Esophagus squamous epithelium (tissue), 5 donors: ENCODE measurements at regions not wholly inside any gene's neighbourhood (a gene's known extent, or its start where the extent isn't known, plus 50 kb on each side); places are given as distances from the start of the nearest gene placed in this dataset.
A peak's percentile ranks its signal among the peaks of the same experiment; 100 is the strongest.

Experiments used
- DNase-seq: peaks from one replicate; lab custom pipeline; 2025; lab: John Stamatoyannopoulos, UW
- H3K27ac ChIP-seq, 4 donors: fragments of 200-600 bp; sonication (generic); one replicate each; pipeline ENCODE4 v1.5.1; 2016 to 2019; ENCODE audit warnings: mild to moderate bottlenecking in 1 of 4
- H3K27me3 ChIP-seq, 4 donors: fragments of 200-600 bp; sonication (generic); 1 replicate in 3 of 4; 2 replicates in 1 of 4; pipeline versions ENCODE4 v1.5.1 to v1.6.0; 2017 to 2021; ENCODE audit warnings: antibody characterized with exemption in 1 of 4
- H3K36me3 ChIP-seq, 3 donors: fragments of 200-600 bp; sonication (generic); one replicate each; pipeline ENCODE4 v1.5.1; 2016 to 2019
- H3K4me1 ChIP-seq, 3 donors: fragments of 200-600 bp; sonication (generic); one replicate each; pipeline ENCODE4 v1.5.1; 2017 to 2019
- H3K4me3 ChIP-seq, 4 donors: fragments of 200-600 bp; sonication (generic); 1 replicate in 3 of 4; 2 replicates in 1 of 4; pipeline ENCODE4 v1.5.1; 2016 to 2019; ENCODE audit warnings: mild to moderate bottlenecking in 2 of 4, moderate library complexity in 1 of 4
- H3K9me3 ChIP-seq, 3 donors: fragments of 200-600 bp; sonication (generic); one replicate each; pipeline ENCODE4 v1.5.1; 2016 to 2019
- POLR2A ChIP-seq, 4 donors: fragments of 450-650 bp; IDR thresholded peaks; one replicate each; pipeline ENCODE4 v1.6.1; 2017; ENCODE audit warnings: antibody characterized with exemption in 4 of 4, mild to moderate bottlenecking in 4 of 4, moderate library complexity in 3 of 4
- WGBS, 2 donors: methylation state at CpG; one replicate each; pipeline ENCODE4 v1.1.5; 2018; 5-methylcytosine and 5-hydroxymethylcytosine counted together
- intact Hi-C: fragments of 100-400 bp; cut with DNase I; formaldehyde crosslinking; loops from one replicate; pipeline ENCODE4 v1.15.0; 2022
- TF ChIP-seq, protein P1 (sequence below), 6 experiments: fragments of 450-650 bp in 4 of 6; fragments of 200-600 bp in 2 of 6; sonication (generic) in 2 of 6; IDR thresholded peaks; one replicate each; pipeline ENCODE4 v1.5.1; 2016 to 2019; ENCODE audit warnings: antibody characterized with exemption in 6 of 6, mild to moderate bottlenecking in 4 of 6, moderate library complexity in 4 of 6
- donor health status: DM: yes; HTN: yes; CAD: no.

GRCh38 chr13:38415233-38415632 is 65.6 kb downstream of the UFM1 start:
- Histone ChIP-seq H3K4me3 (no peak overlapping the region), H3K27me3 (no peaks in the 10 kb centered on the region), H3K36me3 (no peaks in the 10 kb centered on the region), H3K4me1 (no peaks in the 10 kb centered on the region), H3K27ac (no peak overlapping the region), H3K9me3 (no peaks in the 10 kb centered on the region)
- TF ChIP-seq, protein P1, sequence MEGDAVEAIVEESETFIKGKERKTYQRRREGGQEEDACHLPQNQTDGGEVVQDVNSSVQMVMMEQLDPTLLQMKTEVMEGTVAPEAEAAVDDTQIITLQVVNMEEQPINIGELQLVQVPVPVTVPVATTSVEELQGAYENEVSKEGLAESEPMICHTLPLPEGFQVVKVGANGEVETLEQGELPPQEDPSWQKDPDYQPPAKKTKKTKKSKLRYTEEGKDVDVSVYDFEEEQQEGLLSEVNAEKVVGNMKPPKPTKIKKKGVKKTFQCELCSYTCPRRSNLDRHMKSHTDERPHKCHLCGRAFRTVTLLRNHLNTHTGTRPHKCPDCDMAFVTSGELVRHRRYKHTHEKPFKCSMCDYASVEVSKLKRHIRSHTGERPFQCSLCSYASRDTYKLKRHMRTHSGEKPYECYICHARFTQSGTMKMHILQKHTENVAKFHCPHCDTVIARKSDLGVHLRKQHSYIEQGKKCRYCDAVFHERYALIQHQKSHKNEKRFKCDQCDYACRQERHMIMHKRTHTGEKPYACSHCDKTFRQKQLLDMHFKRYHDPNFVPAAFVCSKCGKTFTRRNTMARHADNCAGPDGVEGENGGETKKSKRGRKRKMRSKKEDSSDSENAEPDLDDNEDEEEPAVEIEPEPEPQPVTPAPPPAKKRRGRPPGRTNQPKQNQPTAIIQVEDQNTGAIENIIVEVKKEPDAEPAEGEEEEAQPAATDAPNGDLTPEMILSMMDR (IDR thresholded peaks at IDR 0.05): no peak
- TF ChIP-seq POLR2A (IDR thresholded peaks at IDR 0.05): no peak
- WGBS, 2 donors: 31 to 52% methylated on average over 5 of the region's 5 CpGs
- DNase-seq: no peak
- intact Hi-C loops: no loop called here

DNA sequence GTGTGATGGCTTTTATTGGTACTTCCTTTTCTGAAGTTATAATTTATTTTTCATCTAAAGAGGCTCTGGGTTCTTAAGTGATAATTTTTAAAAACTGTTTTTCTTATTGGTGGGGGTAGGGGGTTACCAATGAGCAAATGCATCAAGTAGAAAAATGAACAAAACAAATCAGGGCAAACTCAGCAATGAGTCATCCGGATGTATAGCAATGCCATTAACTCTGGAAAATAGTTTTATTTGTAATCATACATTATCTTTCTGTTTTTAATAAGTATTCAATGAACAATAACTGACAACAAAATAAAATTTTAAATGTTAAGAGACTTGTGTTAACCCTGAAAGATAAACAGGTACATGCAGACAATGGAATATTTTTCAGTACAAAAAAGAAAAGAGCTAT is 67.6 kb downstream of the UFM1 start:
- Histone ChIP-seq H3K27ac (no peak overlapping the region), H3K9me3 (no peaks in the 10 kb centered on the region), H3K36me3 (no peaks in the 10 kb centered on the region), H3K4me1 (no peaks in the 10 kb centered on the region), H3K4me3 (no peak overlapping the region), H3K27me3 (no peaks in the 10 kb centered on the region)
- TF ChIP-seq, protein P1 (IDR thresholded peaks at IDR 0.05): no peak
- TF ChIP-seq POLR2A (IDR thresholded peaks at IDR 0.05): no peak
- intact Hi-C loops: no loop called here
- no peak for DNase-seq
- 75 to 83% methylated on average over 1 of the region's 1 CpG for WGBS, 2 donors

GRCh38 chr13:38417727-38418126 is 68.1 kb downstream of the UFM1 start:
- Histone ChIP-seq H3K27me3 (no peaks in the 10 kb centered on the region), H3K4me1 (no peaks in the 10 kb centered on the region), H3K4me3 (no peak overlapping the region), H3K36me3 (no peaks in the 10 kb centered on the region), H3K27ac (no peak overlapping the region), H3K9me3 (no peaks in the 10 kb centered on the region)
- WGBS, 2 donors: 62 to 77% methylated on average over 2 of the region's 2 CpGs
- TF ChIP-seq POLR2A (IDR thresholded peaks at IDR 0.05): no peak
- TF ChIP-seq, protein P1 (IDR thresholded peaks at IDR 0.05): peak in 3 of 6 experiments; percentile 20 to 46 (median 22)
- DNase-seq: no peak
- intact Hi-C loops: no loop called here

GRCh38 chr13:38418286-38418685 is 68.6 kb downstream of the UFM1 start:
- Histone ChIP-seq H3K4me3 (no peak overlapping the region), H3K36me3 (no peaks in the 10 kb centered on the region), H3K9me3 (no peaks in the 10 kb centered on the region), H3K27ac (no peak overlapping the region), H3K27me3 (no peaks in the 10 kb centered on the region), H3K4me1 (no peaks in the 10 kb centered on the region)
- TF ChIP-seq, protein P1 (IDR thresholded peaks at IDR 0.05): no peak
- no peak for TF ChIP-seq POLR2A (IDR thresholded peaks at IDR 0.05)
- intact Hi-C loops: no loop called here
- no peak for DNase-seq

DNA sequence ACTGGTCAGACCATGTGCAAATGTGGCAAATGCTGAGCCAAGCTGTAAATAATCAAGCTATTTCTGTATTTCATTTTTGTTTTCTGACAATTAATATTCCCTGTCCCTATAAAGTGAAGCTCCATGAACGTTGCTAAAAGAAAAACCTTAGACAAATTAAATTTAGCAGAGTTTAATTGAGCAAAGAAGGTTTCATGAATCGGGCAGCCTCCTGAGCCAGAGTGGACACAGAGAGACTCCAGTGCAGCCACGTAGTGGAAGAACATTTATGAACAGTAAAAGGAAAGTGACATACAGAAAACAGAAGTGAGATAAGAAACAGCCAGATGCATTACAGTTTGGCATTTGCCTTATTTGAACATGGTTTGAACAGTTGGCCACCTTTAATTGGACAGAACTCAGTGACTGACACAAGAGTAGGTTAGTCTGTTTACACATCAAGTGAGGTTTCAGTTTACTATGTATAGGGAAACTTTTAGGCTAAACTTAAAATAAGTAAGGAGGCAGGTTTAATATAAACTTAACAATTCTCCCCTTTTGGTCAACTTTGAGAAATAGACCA is 69.7 kb downstream of the UFM1 start:
- Histone ChIP-seq H3K36me3 (no peaks in the 10 kb centered on the region), H3K27ac (no peak overlapping the region), H3K4me1 (no peaks in the 10 kb centered on the region), H3K27me3 (no peaks in the 10 kb centered on the region), H3K9me3 (no peaks in the 10 kb centered on the region), H3K4me3 (no peak overlapping the region)
- no peak for DNase-seq
- WGBS, 2 donors: 46 to 58% methylated on average over 3 of the region's 3 CpGs
- intact Hi-C loops: no loop called here
- TF ChIP-seq POLR2A (IDR thresholded peaks at IDR 0.05): no peak
- TF ChIP-seq, protein P1 (IDR thresholded peaks at IDR 0.05): no peak
